Endothelial cell of umbilical vein (primary cell): ENCODE measurements at regions not wholly inside any gene's neighbourhood (a gene's known extent, or its start where the extent isn't known, plus 50 kb on each side); places are given as distances from the start of the nearest gene placed in this dataset.

Experiments used
- BruUV-seq: library from RNA; stranded (reverse); fragments of 400-500 nt; replicated peaks from 2 replicates; lab custom pipeline; 2021; lab: Mats Ljungman, UMichigan
- CTCF ChIA-PET: fragments of 300-600, 350-600 bp; sonication (Branson Sonifier 250); formaldehyde crosslinking; loops from one replicate; lab custom pipeline; 2021; ENCODE audit warnings: antibody characterized with exemption, inconsistent platforms; lab: Charles Lee
- POLR2A ChIA-PET: fragments of 300-600, 350-600 bp; sonication (Branson Sonifier 250); formaldehyde crosslinking; loops from one replicate; lab custom pipeline; 2021; ENCODE audit warnings: antibody characterized with exemption, inconsistent platforms; lab: Charles Lee
- DNase-seq: peaks from one replicate; pipeline ENCODE4 v3.0.0-alpha.2; 2011; ENCODE audit warnings: low read depth, low spot score
- FAIRE-seq: peaks from 2 replicates; lab custom pipeline; 2011; peaks lifted over from hg19 to GRCh38; lab: Jason Lieb, UNC
- H2AFZ ChIP-seq: 2 replicates; pipeline ENCODE4 v1.6.0; 2012; ENCODE audit warnings: low read depth, low read length, control low read depth, inconsistent platforms
- H3K27ac ChIP-seq: 2 replicates; pipeline ENCODE4 v1.5.1; 2011; ENCODE audit warnings: low read depth, mild to moderate bottlenecking, control low read depth, low read length, moderate library complexity; ENCODE audit not compliant: insufficient read depth
- H3K27me3 ChIP-seq, 2 experiments: 2 replicates each; pipeline versions ENCODE4 v1.6.0 to v1.6.1; 2011; ENCODE audit warnings: low read length in 2 of 2, mixed read lengths in 1 of 2; ENCODE audit not compliant: control insufficient read depth in 2 of 2, insufficient read depth in 2 of 2
- H3K36me3 ChIP-seq, 2 experiments: 2 replicates in 1 of 2; 3 replicates in 1 of 2; pipeline ENCODE4 v1.5.1; 2011; ENCODE audit warnings: low read length in 2 of 2, mild to moderate bottlenecking in 1 of 2, moderate library complexity in 1 of 2; ENCODE audit not compliant: control insufficient read depth in 2 of 2, insufficient read depth in 2 of 2; ENCODE audit errors: extremely low read depth in 1 of 2
- H3K4me1 ChIP-seq: 3 replicates; pipeline ENCODE4 v1.5.1; 2011; ENCODE audit warnings: mild to moderate bottlenecking, low read length; ENCODE audit not compliant: control insufficient read depth, insufficient read depth; ENCODE audit errors: extremely low read depth
- H3K4me2 ChIP-seq: 2 replicates; pipeline ENCODE4 v1.6.1; 2011; ENCODE audit warnings: low read length, control low read depth, mixed read lengths; ENCODE audit not compliant: insufficient read depth
- H3K4me3 ChIP-seq, 3 experiments: fragments of 200-600 bp in 1 of 3; sonication (generic), shearing (Covaris generic) in 1 of 3; replicated peaks in 1 of 3; 2 replicates each; pipeline ENCODE4 v1.5.1; 2011 to 2016; ENCODE audit warnings: control low read depth in 3 of 3, low read length in 3 of 3, mild to moderate bottlenecking in 2 of 3, inconsistent platforms in 1 of 3, low read depth in 1 of 3, moderate library complexity in 1 of 3; ENCODE audit not compliant: insufficient read depth in 1 of 3
- H3K79me2 ChIP-seq: 2 replicates; pipeline ENCODE4 v1.6.0; 2012; ENCODE audit warnings: low read length, inconsistent platforms; ENCODE audit not compliant: control insufficient read depth, insufficient read depth
- H3K9ac ChIP-seq: replicated peaks from 2 replicates; pipeline ENCODE3; 2011; ENCODE audit warnings: low read length, control low read depth; ENCODE audit not compliant: insufficient read depth; ENCODE audit errors: extremely low read depth
- H3K9me1 ChIP-seq: replicated peaks from 3 replicates; pipeline ENCODE4 v1.6.0; 2011; ENCODE audit warnings: mild to moderate bottlenecking, low read length; ENCODE audit not compliant: control insufficient read depth, insufficient read depth; ENCODE audit errors: extremely low read depth
- H3K9me3 ChIP-seq: replicated peaks from 2 replicates; pipeline ENCODE4 v1.5.1; 2012; ENCODE audit warnings: low read length, inconsistent platforms; ENCODE audit not compliant: control insufficient read depth, insufficient read depth
- H4K20me1 ChIP-seq: replicated peaks from 2 replicates; pipeline ENCODE3; 2011; ENCODE audit warnings: mild to moderate bottlenecking, low read length; ENCODE audit not compliant: control insufficient read depth, insufficient read depth; ENCODE audit errors: extremely low read depth
- EZH2 ChIP-seq: IDR thresholded peaks from 2 replicates; pipeline ENCODE4 v1.6.1; 2012; ENCODE audit warnings: borderline replicate concordance, low read depth, mild to moderate bottlenecking, moderate library complexity, low read length, inconsistent platforms; ENCODE audit not compliant: severe bottlenecking
- FOS ChIP-seq: IDR thresholded peaks from 2 replicates; pipeline ENCODE4 v1.6.1; 2011; ENCODE audit warnings: mild to moderate bottlenecking, low read length, moderate library complexity, borderline replicate concordance; ENCODE audit not compliant: insufficient read depth
- GATA2 ChIP-seq: IDR thresholded peaks from 2 replicates; pipeline ENCODE4 v1.7.0; 2011; ENCODE audit warnings: low read depth, mild to moderate bottlenecking, moderate library complexity, mixed read lengths, low read length; ENCODE audit not compliant: insufficient read length, insufficient read depth
- JUN ChIP-seq: IDR thresholded peaks from 2 replicates; pipeline ENCODE4 v1.6.1; 2011; ENCODE audit warnings: borderline replicate concordance, low read depth; ENCODE audit not compliant: insufficient read length, insufficient read depth
- MYC ChIP-seq: IDR thresholded peaks from one replicate; pipeline ENCODE4 v1.6.1; 2011; ENCODE audit warnings: mild to moderate bottlenecking, low read depth, low read length
- POLR2A ChIP-seq: IDR thresholded peaks from 2 replicates; pipeline ENCODE4 v1.6.1; 2012; ENCODE audit warnings: low read depth, mild to moderate bottlenecking, control low read depth, low read length
- POLR2AphosphoS5 ChIP-seq: IDR thresholded peaks from 2 replicates; pipeline ENCODE4 v1.6.1; 2012; ENCODE audit warnings: low read depth, mild to moderate bottlenecking, control low read depth, low read length, moderate library complexity; ENCODE audit not compliant: insufficient read depth
- dilution Hi-C: fragments of 300-500 bp; cut with MboI; formaldehyde crosslinking; loops from one replicate; pipeline ENCODE4 v1.15.0; 2019; ENCODE audit warnings: low sequenced_read_pairs; ENCODE audit not compliant: extremely low pct_ligation_motif_present
- intact Hi-C: fragments of 100-400 bp; cut with micrococcal nuclease; formaldehyde crosslinking; loops from one replicate; pipeline ENCODE4 v1.10.0; 2022
- TF ChIP-seq, protein P1 (sequence below): IDR thresholded peaks from 2 replicates; pipeline ENCODE4 v1.6.1; 2011; ENCODE audit not compliant: insufficient read depth, insufficient read length
- TF ChIP-seq, protein P2 (sequence below), 2 donors: IDR thresholded peaks; 1 replicate in 1 of 2; 2 replicates in 1 of 2; pipeline ENCODE4 v1.5.1; 2011; ENCODE audit warnings: low read length in 2 of 2, mild to moderate bottlenecking in 2 of 2, moderate library complexity in 2 of 2, control low read depth in 1 of 2, inconsistent platforms in 1 of 2, low read depth in 1 of 2; ENCODE audit not compliant: insufficient read depth in 1 of 2; ENCODE audit errors: extremely low read depth in 1 of 2

DNA sequence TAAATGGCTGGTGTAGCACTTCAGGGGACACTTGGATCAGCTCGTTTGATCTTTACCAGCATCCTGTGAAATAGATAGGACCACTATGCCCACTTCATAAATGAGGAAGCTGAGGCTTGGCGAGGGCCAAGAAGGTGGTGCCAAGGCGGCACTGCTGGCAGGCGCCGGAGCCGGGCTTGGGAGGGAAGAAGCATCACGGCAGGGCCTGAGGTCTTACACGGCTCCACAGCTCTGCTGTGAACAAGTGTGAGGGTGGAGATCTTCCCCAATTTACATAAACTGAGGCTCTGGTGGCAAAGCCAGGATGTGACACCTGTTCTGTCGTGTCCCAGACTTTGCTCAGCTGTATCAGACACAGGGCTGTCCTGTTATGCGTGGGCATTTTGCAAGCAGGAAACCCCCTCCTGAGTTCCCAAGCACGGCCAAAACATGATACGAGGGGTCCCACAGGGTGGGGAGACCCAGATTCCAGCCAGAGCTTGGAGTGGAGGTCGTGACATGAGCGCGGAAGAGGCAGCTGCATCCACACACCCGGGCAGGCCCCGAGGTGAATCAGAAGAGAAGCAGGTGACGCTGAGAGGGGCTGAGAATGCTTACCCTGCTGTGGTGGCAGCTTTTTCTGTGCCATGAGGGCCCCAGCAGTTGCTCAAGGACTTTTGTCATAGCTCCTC lies 117.5 kb upstream of the BOD1 start:
- no peaks in the 10 kb centered on the region for H3K9me3 ChIP-seq
- no peak overlapping the region for H2AFZ ChIP-seq
- no peak overlapping the region for H3K9ac ChIP-seq
- TF ChIP-seq JUN (no peak), EZH2 (no peak), FOS (no peak), POLR2AphosphoS5 (no peak), POLR2A (no peak), GATA2 (no peak), MYC (no peak)
- TF ChIP-seq, protein P1, sequence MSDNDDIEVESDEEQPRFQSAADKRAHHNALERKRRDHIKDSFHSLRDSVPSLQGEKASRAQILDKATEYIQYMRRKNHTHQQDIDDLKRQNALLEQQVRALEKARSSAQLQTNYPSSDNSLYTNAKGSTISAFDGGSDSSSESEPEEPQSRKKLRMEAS: no peak
- TF ChIP-seq, protein P2, sequence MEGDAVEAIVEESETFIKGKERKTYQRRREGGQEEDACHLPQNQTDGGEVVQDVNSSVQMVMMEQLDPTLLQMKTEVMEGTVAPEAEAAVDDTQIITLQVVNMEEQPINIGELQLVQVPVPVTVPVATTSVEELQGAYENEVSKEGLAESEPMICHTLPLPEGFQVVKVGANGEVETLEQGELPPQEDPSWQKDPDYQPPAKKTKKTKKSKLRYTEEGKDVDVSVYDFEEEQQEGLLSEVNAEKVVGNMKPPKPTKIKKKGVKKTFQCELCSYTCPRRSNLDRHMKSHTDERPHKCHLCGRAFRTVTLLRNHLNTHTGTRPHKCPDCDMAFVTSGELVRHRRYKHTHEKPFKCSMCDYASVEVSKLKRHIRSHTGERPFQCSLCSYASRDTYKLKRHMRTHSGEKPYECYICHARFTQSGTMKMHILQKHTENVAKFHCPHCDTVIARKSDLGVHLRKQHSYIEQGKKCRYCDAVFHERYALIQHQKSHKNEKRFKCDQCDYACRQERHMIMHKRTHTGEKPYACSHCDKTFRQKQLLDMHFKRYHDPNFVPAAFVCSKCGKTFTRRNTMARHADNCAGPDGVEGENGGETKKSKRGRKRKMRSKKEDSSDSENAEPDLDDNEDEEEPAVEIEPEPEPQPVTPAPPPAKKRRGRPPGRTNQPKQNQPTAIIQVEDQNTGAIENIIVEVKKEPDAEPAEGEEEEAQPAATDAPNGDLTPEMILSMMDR (IDR thresholded peaks at IDR 0.05; ENCODE audit: extremely low read depth in 1 of 2, insufficient read depth in 1 of 2, low read depth in 1 of 2, low read length in 2 of 2): no peak
- H3K27me3 ChIP-seq: no peaks in the 10 kb centered on the region
- H3K4me1 ChIP-seq: no peaks in the 10 kb centered on the region
- no peaks in the 10 kb centered on the region for H3K36me3 ChIP-seq
- no peaks in the 10 kb centered on the region for H3K79me2 ChIP-seq
- dilution Hi-C loops (no loop called here), intact Hi-C loops (no loop called here)
- FAIRE-seq (no peak), DNase-seq (no peak)
- H3K27ac ChIP-seq: no peak overlapping the region
- H3K4me2 ChIP-seq: no peak overlapping the region
- POLR2A ChIA-PET: no interaction called here
- no peaks in the 10 kb centered on the region for H3K9me1 ChIP-seq
- no peaks in the 10 kb centered on the region for H4K20me1 ChIP-seq
- CTCF ChIA-PET: interaction anchor here (0.6 to 1.3 kb wide), 2 partner anchors 26 to 239 kb away, joined by 3 to 4 read pairs; no protein-coding TSS in a partner anchor
- BruUV-seq: no TSS peak
- H3K4me3 ChIP-seq: no peak overlapping the region
